ENCODE measurements at regions not wholly inside any gene's neighbourhood (a gene's known extent, or its start where the extent isn't known, plus 50 kb on each side); places are given as distances from the start of the nearest gene placed in this dataset.
"Not testable (repeated sequence)": the region's sequence is repeated elsewhere in the genome, so short reads cannot be mapped to it uniquely, and the experiment has no call there.

DNA sequence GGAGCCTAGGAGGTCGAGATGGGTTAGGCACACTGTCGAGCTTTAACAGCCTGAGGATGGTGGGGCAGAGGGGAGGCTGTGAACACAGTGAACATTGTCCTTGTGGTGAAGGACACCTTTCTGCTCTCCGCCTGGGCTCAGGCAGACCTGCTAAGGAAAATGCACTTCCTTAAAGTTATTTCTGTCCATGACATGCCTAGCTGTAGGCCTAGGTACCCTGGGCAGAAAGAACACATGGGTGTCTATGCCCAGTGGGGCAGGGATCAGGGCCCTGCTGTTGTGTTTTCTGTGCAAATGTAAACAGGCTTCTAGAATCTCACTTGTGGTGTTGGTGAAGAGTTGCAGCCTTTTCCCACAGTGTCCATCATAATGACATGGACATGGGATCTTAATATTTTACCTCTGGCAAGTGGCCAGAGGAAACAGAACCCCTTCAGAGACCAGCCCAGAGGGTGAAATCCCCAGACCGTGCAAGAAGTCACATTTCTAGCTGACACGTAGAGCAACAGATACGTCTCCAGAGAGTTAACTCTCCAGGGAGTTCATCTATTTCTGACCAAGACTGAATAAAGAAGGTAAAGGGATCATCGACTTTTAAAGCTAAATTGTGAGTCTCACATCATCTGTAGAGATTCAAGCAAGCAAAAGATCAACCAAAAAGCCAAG lies 79.2 kb downstream of the C9orf152 start:
- DNase-seq, result no peak

DNA sequence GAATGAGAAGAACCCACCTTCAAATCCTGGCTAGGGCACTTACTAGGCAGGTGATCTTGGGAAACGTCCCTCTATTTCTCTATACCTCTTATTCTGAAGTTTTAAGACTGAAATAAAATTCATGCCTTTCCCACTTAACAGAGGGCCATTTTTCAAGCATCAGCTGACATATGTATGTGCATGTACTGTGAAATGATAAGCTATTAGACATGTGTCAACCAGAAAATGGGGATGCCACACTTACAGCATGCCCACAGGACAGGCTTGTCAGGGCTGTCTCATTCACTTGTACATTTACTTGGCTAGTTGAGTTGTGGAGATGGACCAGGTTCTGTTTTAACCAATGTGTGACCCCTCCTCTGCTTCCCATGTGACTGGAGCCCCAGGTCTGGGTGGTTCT lies 78.5 kb downstream of the C9orf152 start:
- DNase-seq, result no peak

DNA sequence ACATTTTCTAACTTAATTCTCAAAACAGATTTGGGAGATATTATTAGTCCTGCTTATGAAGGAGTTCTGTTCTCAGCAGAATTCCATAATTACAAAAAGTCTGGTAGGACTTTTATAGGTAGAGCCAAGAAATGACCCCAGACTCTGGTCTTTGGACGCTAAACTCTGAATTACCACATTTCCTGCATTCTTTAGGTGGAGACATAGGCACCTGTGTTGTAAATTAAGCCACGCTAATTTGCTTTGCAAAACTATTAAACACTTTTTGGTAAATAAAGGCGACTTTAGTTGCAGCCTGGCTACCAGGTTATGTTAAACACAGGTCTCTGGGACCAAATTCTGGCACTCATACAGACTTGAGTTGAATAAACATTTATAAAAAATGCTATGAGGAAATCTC lies 77.7 kb downstream of the C9orf152 start:
- no peak for DNase-seq

DNA sequence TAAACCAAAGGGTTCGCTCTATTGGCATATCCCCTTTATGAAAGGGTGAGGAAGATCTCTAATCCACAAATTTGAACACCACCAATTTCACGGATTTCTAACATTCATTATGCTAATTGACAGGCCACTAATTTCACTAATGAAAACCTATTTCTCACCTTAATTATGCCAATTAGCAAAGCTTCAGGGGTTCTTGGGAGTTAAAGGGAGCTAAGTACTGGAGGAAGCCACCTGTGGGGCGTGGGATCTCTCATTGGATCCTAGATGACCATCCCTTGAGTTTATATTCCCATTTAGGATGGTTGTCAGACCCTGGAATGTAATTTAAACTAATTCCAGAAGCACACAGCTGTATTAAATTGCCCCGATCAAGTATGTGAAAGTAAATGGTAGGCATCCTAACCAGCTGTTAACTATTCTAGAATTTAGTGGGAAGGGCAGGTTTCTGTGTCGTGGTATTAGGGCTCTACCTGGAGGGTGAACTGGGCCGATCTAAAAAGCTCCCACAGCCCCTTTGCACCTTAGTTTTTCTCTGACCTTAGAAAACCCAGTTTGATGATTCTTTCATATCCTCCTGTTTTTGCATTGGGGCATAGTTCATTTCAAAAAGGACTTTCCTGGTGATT lies 77.1 kb downstream of the C9orf152 start:
- no peak for DNase-seq

DNA sequence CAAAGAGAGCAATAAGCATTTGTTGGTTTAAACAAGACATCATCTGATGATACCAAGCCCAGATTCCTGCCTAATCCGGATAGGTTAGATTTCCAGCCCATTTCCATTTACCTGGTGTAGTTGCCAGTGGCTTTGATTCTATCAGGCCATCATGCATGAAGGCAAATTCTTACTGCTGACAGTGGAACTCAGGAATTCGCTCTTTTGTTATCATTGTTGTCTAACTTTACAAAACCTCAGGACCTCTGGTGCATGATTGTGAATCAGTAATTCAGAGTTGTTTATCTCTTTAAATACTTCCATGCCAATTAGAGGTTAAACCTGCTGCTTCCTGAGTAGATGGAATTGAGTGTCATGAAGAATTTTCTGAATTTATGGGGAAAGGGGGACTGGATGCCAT lies 76.5 kb downstream of the C9orf152 start:
- DNase-seq, result no peak

DNA sequence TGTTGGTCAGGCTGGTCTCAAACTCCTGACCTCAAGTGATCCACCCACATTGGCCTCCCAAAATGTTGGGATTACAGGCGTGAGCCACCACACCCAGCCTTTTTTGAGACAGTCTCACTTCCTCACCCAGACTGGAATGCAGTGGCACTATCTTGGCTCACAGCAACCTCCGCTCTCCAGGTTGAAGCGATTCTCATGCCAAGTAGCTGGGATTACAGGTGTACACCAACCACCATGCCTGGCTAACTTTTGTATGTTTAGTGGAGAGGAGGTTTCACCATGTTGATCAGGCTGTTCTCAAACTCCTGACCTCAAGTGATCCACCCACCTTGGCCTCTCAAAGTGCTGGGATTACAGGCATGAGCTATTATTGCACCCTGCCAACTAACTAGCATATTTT lies 75.4 kb downstream of the C9orf152 start:
- DNase-seq, result not testable (repeated sequence)

DNA sequence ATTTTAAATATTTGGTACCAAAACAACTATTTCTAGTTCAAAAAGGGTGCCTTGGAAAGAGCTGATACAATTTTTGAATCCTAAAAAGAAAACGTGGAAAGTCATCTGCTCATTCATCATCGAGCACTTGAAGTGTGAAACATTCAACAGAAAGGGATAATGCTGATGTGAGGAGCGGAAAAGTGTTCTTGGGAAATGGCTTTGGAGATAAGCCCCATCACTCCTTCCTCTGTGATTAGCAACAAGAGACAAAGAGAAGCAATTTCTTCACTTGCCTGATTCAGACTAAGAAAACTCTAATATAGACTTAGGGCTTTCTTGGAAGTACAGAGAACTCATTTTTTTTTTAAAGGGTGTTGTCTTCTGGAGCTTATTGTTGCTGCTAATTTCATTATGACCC lies 74.9 kb downstream of the C9orf152 start:
- no peak for DNase-seq

DNA sequence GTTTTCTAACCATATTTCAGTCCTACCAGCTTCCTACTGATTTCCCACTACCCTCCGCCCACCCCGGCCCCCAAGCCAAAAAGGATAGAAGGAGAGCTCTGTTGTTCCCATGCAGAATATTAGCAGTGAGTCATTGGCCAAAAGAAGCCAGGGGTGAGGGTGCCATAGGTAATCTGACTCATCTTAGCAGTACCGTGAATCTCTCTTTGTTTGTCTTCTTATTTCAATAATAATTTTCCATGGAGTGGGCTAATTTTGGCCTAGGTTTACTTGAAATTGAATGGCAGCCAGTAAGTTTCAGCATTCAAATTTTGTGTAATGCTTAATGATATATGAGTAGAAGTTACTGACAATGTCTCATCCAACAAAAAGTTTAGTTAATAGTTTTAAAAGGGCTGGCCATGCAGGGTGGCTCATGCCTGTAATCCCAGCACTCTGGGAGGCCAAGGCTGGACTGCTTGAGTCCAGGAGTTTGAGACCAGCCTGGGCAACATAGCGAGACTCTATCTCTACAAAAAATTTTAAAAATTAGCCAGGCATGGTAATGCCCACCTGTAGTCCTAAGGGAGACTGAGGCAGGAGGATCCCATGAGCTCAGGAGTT lies 74.2 kb downstream of the C9orf152 start:
- DNase-seq, result no peak

DNA sequence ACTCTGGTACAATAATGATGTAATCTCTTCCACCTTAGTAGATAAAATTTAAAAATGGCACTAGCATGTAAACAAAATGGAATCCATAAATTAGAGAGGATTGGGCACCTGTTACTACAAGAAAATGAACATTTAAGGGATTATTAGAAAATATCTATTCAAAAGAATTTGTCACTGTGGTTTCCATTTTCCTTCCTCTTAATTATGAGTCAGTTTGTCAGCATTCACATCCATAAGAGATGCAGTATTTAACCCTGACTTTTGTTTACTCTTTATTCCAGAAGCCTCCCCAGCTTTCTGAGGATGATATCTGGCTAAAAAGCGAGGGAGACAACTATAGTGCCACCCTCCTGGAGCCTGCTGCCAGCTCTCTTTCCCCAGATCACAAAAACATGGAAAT lies 72.1 kb downstream of the C9orf152 start:
- no peak for DNase-seq

DNA sequence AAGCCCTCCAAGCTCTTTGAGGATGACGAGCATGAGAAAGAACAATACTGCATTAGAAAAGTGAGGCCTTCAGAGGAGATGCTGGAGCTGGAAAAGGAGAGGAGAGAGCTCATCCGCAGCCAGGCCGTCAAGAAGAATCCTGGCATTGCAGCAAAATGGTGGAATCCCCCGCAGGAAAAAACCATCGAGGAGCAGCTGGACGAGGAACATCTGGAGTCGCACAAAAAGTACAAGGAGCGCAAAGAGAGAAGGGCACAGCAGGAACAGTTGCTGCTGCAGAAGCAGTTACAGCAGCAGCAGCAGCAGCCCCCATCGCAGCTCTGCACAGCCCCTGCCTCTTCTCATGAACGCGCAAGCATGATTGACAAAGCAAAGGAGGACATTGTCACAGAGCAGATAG lies 71.2 kb downstream of the C9orf152 start:
- no peak for DNase-seq

DNA sequence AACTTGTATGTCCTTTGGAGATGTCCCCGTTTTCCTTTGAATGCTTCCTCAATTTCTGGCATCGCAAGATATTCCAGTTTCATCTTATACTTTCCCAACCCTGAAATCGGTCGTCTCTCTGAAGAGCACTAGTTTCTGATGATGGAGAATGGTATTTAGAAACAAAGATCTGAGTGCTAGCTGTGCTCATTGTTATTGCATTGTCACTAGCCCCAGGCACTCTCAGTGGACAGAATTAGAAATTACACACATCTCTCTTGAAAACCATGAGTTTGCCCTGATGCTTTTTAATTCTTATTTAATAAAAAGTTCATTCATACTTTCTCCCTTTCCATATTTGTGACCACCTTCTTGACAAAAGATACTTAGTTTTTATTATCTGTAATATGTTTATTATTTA lies 67.7 kb downstream of the C9orf152 start:
- DNase-seq, result no peak

DNA sequence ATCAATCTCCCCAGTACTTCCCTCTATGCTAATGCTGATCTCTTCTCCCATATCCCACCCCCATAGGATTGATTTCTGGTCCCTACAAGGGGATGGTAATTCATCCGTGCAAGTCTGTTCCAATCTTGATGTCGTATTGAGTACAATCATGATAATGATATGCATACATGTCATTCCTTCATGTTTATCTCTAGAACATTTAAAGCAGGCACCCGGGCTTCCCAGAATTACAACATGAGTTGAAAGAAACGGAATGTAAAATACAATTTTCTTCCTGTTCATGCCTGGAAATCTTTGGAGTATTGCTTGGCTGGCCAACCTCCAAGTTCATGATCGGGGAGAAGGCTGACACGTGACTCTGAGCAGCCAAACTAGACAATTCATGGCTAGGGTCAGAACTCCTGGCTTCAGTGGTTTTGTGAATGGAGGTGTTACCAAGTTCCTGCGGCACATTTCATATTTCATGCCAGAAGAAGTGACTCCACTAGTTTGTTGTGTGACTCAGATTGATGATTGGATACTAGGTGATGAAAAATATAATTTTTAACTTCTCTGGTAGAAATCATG lies 66.6 kb downstream of the C9orf152 start:
- peak; percentile 38 for DNase-seq

DNA sequence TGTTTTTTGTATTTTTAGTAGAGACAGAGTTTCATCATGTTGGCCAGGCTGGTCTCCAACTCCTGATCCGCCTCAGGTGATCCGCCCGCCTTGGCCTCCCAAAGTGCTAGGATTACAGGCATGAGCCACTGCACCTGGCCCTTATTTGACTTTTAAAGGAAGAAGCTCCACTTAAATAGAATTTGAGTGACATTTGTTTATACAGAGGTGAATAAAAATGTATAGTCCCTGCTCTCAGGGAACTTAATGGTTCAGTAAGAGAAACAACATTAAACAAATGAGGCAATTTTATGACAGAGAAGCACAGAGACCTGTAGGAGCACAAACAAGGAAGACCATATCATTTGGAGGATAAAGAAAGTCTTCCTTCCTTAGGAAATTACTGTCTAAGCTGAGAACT lies 65.7 kb downstream of the C9orf152 start:
- DNase-seq, result no peak

DNA sequence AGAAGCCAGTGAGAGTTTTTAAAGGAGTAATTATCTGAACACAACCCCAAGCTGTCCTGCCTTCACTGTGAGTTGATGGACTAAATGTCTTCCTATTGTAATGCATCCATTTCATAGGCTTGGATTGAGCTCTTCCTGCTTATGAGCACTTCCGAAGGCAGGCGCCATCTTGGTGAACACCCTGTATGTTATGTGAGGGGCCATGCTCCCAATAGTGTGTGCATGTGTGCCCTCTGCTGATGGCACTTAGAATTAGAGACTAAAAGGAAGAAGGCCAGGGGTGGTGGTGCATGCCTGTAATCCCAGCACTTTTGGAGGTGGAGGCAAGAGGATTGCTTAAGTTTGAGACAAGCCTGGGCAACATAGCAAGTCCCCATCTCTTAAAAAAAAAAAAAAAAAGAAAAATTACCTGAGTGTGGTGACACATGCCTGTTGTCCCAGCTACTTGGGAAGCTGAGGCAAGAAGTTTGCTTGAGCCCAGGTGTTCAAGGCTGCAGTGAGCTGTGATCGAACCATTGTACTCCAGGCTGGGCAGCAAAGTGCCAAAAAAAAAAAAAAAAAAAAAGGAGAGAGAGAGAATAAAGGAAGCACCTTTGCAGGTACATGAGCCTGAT lies 65.0 kb downstream of the C9orf152 start:
- no peak for DNase-seq

DNA sequence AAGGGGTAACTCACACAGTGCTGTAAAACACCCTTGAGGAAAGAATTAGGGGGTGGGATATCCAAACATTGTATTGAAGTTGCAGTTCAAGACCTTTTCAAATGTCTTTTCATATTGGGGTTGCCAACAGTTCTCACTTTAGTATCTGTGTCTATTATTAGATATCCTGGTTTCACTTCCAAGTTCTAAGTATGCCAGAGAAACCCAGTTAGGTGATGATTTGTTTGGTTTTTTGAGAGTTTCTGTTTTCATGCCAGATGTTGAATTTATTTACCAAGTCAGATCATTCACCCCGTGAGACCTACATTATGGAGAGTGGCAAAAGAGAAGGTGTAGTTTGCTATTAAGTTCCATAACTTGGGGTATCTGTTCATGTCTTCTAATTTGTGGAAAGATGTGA lies 64.5 kb downstream of the C9orf152 start:
- DNase-seq, result no peak

DNA sequence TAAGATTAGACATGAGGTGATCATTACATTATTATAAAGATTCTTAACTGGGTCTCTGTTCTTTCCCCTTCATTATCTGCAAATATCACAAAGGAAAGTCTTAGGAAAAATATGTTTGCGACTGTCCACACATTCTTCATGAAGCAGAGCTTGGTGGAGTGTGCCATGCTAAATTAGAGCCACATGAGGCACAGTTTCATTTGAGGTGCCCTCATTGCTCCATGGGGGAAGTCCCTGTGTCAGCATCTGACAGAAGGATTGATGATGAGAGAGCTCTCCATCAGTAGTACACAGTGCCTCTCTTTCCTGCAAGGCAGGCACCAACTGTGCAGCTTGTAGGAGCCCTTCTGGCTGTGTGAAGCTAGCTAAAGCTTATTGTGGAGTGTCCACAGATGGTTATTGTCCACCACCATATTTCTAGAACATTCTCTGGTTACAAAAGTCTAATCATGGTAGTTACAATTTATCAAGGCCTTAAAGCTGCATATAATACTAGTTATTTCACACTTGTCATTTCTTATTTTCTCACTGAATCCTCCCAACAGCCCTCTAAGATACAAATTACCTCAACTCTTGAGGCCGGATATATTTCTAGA lies 63.9 kb downstream of the C9orf152 start:
- no peak for DNase-seq

DNA sequence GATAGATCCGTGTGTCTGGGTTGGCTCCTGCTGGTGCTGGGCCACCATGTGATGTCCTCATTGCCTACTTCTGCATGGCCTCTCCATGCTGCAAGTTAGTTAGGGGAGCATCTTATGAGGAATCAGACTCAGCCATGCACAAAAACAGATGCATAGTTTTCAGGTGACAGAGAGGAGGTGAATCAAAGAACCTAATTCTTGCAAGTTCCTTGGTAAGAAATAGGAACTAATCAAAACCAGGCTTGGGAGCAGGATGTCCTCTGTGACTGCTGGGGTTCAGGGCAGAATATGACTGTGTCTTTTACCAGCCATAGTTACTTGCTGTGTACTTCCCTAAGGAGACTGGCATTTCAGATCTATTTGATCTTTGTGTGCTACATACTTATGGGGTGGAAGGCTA lies 61.6 kb downstream of the C9orf152 start:
- DNase-seq, result no peak

DNA sequence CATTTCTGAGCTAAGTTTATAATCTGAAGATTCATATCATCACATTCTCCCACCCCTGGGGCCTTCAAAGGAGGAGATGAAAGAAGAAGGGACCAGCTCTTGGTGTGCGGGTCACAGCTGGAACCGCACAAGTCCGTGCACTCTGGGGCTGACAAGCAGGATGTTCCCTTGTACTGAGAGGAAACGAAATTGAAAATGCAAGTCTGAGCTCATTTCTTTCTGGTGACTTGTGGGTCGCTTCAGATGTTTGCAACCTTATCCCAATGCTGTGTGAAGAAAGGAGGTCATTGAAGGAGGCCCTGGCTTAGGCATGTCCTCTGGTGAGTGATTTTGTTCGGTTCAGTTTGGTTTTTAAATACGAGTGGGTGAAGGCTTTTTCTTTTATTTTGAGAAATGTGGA lies 59.6 kb downstream of the C9orf152 start:
- DNase-seq, result no peak

DNA sequence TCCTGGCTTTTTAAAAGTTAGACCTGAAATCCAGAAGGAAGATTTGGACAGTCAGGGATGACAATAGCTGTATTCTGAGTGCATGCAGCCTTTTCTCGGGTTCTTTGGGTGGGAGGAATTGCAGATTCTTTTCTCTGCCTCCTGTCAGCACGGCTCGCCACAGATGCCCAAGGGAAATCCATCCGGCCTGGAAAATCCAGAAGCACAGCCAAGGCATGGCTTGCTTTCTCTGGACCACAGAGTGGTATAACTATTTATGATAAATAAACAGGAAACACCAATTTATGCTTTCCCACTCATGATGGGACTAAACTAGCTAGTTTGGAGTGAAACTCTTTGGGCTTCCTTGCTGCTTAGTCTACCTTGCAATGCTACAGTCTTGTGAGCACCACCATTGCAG lies 59.1 kb downstream of the C9orf152 start:
- no peak for DNase-seq

Data from T1000 (cell line).